Daoy (cell line): ENCODE measurements at regions not wholly inside any gene's neighbourhood (a gene's known extent, or its start where the extent isn't known, plus 50 kb on each side); places are given as distances from the start of the nearest gene placed in this dataset.

Source experiments
- DNase-seq: peaks from one replicate; pipeline ENCODE4 v3.0.0-alpha.2; 2015; ENCODE audit warnings: low read depth

- DNase-seq, result no peak
These were observed 2082.4 kb upstream of the PIK3C3 start for GRCh38 chr18:39872651-39873050.

GRCh38 chr18:39871961-39872360 lies 2083.1 kb upstream of the PIK3C3 start:
- DNase-seq, result no peak

- no peak for DNase-seq
These were observed 2084.4 kb upstream of the PIK3C3 start for GRCh38 chr18:39870591-39870990.

GRCh38 chr18:39863916-39864315 lies 2091.1 kb upstream of the PIK3C3 start:
- no peak for DNase-seq

- DNase-seq, result no peak
These were observed 2092.7 kb upstream of the PIK3C3 start for GRCh38 chr18:39862341-39862740.

- no peak for DNase-seq
These were observed 2100.7 kb upstream of the PIK3C3 start for GRCh38 chr18:39854291-39854690.

GRCh38 chr18:39846265-39846664 lies 2108.8 kb upstream of the PIK3C3 start:
- DNase-seq, result no peak

- DNase-seq, result no peak
These were observed 2109.4 kb upstream of the PIK3C3 start for GRCh38 chr18:39845631-39846030.

- no peak for DNase-seq
These were observed 2109.9 kb upstream of the PIK3C3 start for GRCh38 chr18:39845106-39845505.

GRCh38 chr18:39843546-39843945 lies 2111.5 kb upstream of the PIK3C3 start:
- no peak for DNase-seq

- no peak for DNase-seq
These were observed 2112.6 kb upstream of the PIK3C3 start for GRCh38 chr18:39842366-39842914.

- no peak for DNase-seq
These were observed 2113.3 kb upstream of the PIK3C3 start for GRCh38 chr18:39841482-39842365.

- no peak for DNase-seq
These were observed 2114.1 kb upstream of the PIK3C3 start for GRCh38 chr18:39840856-39841481.

- no peak for DNase-seq
These were observed 2114.6 kb upstream of the PIK3C3 start for GRCh38 chr18:39840406-39840805.

- DNase-seq, result no peak
These were observed 2115.3 kb upstream of the PIK3C3 start for GRCh38 chr18:39839782-39840181.

- DNase-seq, result no peak
These were observed 2116.2 kb upstream of the PIK3C3 start for GRCh38 chr18:39838831-39839230.

- no peak for DNase-seq
These were observed 2119.6 kb upstream of the PIK3C3 start for GRCh38 chr18:39835303-39836030.

GRCh38 chr18:39834636-39835035 lies 2120.4 kb upstream of the PIK3C3 start:
- no peak for DNase-seq

GRCh38 chr18:39825485-39826150 lies 2129.4 kb upstream of the PIK3C3 start:
- DNase-seq, result no peak

GRCh38 chr18:39806525-39806924 lies 2148.5 kb upstream of the PIK3C3 start:
- no peak for DNase-seq

GRCh38 chr18:39805218-39805617 lies 2149.8 kb upstream of the PIK3C3 start:
- DNase-seq, result no peak
